IPS-20b (cell line): ENCODE measurements at regions not wholly inside any gene's neighbourhood (a gene's known extent, or its start where the extent isn't known, plus 50 kb on each side); places are given as distances from the start of the nearest gene placed in this dataset.

Experiments
- H3K27ac ChIP-seq: one replicate; pipeline ENCODE4 v1.5.1; 2013; ENCODE audit warnings: low read length
- H3K27me3 ChIP-seq: 2 replicates; pipeline ENCODE4 v1.6.1; 2013; ENCODE audit warnings: mild to moderate bottlenecking, low read length, inconsistent platforms; ENCODE audit not compliant: insufficient read depth
- H3K36me3 ChIP-seq: 2 replicates; pipeline ENCODE4 v1.6.1; 2013; ENCODE audit warnings: low read depth, mild to moderate bottlenecking, inconsistent platforms, low read length, moderate library complexity; ENCODE audit not compliant: insufficient read depth
- H3K4me1 ChIP-seq: 2 replicates; pipeline ENCODE4 v1.6.1; 2013; ENCODE audit warnings: mild to moderate bottlenecking, control low read depth, inconsistent platforms, low read length, moderate library complexity; ENCODE audit not compliant: insufficient read depth
- H3K4me3 ChIP-seq: 2 replicates; pipeline ENCODE4 v1.5.1; 2013; ENCODE audit warnings: mild to moderate bottlenecking, low read length, inconsistent platforms
- H3K9ac ChIP-seq: 2 replicates; pipeline ENCODE4 v1.6.1; 2013; ENCODE audit warnings: low read depth, mild to moderate bottlenecking, inconsistent platforms, low read length, moderate library complexity
- H3K9me3 ChIP-seq: 2 replicates; pipeline ENCODE4 v1.6.1; 2013; ENCODE audit warnings: mild to moderate bottlenecking, low read depth, low read length, inconsistent platforms; ENCODE audit not compliant: insufficient read depth

DNA sequence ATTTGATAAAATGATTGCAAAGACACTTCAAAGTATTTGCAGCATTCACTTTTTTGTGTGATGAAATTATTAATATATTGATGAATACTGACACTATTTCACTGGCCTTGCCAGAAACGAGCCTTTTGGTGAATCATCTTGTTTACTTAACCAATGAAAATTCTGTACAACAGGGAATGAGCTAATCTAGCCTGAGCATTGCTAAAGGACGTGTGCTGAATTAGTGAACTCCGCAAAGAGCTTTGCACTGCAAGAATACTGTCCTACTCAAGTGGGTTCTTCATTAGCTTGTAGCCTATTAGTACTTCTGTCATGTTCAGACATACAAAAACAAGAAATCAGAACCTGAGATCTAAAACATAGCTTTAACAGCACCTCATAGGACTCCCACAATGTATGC is 172.0 kb upstream of the NRSN1 start:
- peaks cover 2% of the 10 kb centered on the region for H3K4me1 ChIP-seq
- no peak overlapping the region for H3K27ac ChIP-seq
- H3K9ac ChIP-seq: no peak overlapping the region
- H3K36me3 ChIP-seq: no peaks in the 10 kb centered on the region
- no peak overlapping the region for H3K4me3 ChIP-seq
- no peaks in the 10 kb centered on the region for H3K27me3 ChIP-seq
- H3K9me3 ChIP-seq: no peaks in the 10 kb centered on the region

DNA sequence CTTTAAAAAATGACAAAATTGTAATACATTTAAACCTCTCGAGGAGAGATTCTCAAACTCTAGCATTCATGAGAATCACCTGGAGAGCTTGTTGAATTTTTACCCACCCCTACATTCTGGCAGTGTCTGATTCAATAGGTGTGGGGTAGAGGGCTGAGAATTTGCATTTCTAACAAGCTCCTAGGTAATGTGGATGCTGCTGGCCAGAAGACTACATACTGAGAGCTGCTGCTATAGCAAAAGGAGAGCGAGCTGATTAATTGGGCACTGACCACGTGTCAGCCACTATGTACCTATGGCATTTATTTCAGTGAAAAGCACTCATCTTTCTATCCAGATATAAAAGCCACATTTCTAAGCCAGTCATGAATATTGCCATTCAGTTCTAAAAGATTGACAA is 169.0 kb upstream of the NRSN1 start:
- no peak overlapping the region for H3K9ac ChIP-seq
- H3K4me3 ChIP-seq: no peak overlapping the region
- H3K27me3 ChIP-seq: no peaks in the 10 kb centered on the region
- H3K27ac ChIP-seq: no peak overlapping the region
- no peaks in the 10 kb centered on the region for H3K9me3 ChIP-seq
- peaks cover 2% of the 10 kb centered on the region for H3K4me1 ChIP-seq
- H3K36me3 ChIP-seq: no peaks in the 10 kb centered on the region

DNA sequence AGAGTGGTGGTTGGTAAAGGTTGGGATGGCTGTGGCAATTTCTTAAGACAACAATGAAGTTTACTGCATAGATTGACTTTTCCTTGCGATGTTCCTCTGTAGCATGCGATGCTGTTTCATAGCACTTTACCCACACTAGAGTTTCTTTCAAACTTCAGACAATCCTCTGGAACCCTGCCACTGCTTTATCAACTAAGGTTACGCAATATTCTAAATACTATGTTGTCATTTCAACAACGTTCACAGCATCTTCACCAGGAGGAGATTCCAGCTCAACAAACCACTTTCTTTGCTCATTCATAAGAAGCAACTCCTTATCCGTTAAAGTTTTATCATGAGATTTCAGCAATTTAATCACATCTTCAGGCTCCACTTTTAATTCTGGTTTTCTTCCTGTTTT is 161.2 kb upstream of the NRSN1 start:
- H3K9ac ChIP-seq: no peak overlapping the region
- H3K27me3 ChIP-seq: no peaks in the 10 kb centered on the region
- no peak overlapping the region for H3K4me3 ChIP-seq
- no peak overlapping the region for H3K27ac ChIP-seq
- H3K4me1 ChIP-seq: peaks cover 4% of the 10 kb centered on the region; the same call in 1 of the 2 replicates
- H3K9me3 ChIP-seq: no peaks in the 10 kb centered on the region
- no peaks in the 10 kb centered on the region for H3K36me3 ChIP-seq

- Histone ChIP-seq H3K9ac (no peak overlapping the region), H3K27ac (no peak overlapping the region), H3K9me3 (no peaks in the 10 kb centered on the region; the same call in 1 of the 2 replicates), H3K4me3 (no peak overlapping the region), H3K36me3 (no peaks in the 10 kb centered on the region), H3K4me1 (no peaks in the 10 kb centered on the region), H3K27me3 (no peaks in the 10 kb centered on the region)
Observed at GRCh38 chr6:23969344-23969743, 156.7 kb upstream of the NRSN1 start.

- Histone ChIP-seq H3K36me3 (no peaks in the 10 kb centered on the region), H3K27ac (no peak overlapping the region)
Observed at GRCh38 chr6:23977706-23978105, 148.3 kb upstream of the NRSN1 start.

GRCh38 chr6:23980965-23981364 is 145.1 kb upstream of the NRSN1 start:
- no peaks in the 10 kb centered on the region for H3K27me3 ChIP-seq
- no peak overlapping the region for H3K4me3 ChIP-seq
- H3K36me3 ChIP-seq: no peaks in the 10 kb centered on the region
- no peaks in the 10 kb centered on the region for H3K9me3 ChIP-seq
- no peak overlapping the region for H3K9ac ChIP-seq
- no peak overlapping the region for H3K27ac ChIP-seq
- H3K4me1 ChIP-seq: no peaks in the 10 kb centered on the region

More at GRCh38 chr6:23977706-23978105, 148.3 kb upstream of the NRSN1 start:
- no peaks in the 10 kb centered on the region for H3K27me3 ChIP-seq
- H3K9me3 ChIP-seq: no peaks in the 10 kb centered on the region; the same call in 1 of the 2 replicates
- H3K4me3 ChIP-seq: no peak overlapping the region
- H3K4me1 ChIP-seq: no peaks in the 10 kb centered on the region
- H3K9ac ChIP-seq: no peak overlapping the region

GRCh38 chr6:23981923-23982322 is 144.1 kb upstream of the NRSN1 start:
- no peak overlapping the region for H3K27ac ChIP-seq
- H3K4me1 ChIP-seq: no peaks in the 10 kb centered on the region
- no peak overlapping the region for H3K4me3 ChIP-seq
- H3K9me3 ChIP-seq: no peaks in the 10 kb centered on the region
- H3K27me3 ChIP-seq: no peaks in the 10 kb centered on the region
- H3K36me3 ChIP-seq: no peaks in the 10 kb centered on the region
- no peak overlapping the region for H3K9ac ChIP-seq

- Histone ChIP-seq H3K27ac (no peak overlapping the region), H3K27me3 (no peaks in the 10 kb centered on the region), H3K9me3 (no peaks in the 10 kb centered on the region), H3K4me3 (no peak overlapping the region), H3K36me3 (no peaks in the 10 kb centered on the region), H3K4me1 (no peaks in the 10 kb centered on the region), H3K9ac (no peak overlapping the region)
Observed at GRCh38 chr6:23983735-23984134, 142.3 kb upstream of the NRSN1 start.

- no peaks in the 10 kb centered on the region for H3K36me3 ChIP-seq
- H3K4me1 ChIP-seq: no peaks in the 10 kb centered on the region
- no peak overlapping the region for H3K9ac ChIP-seq
- no peak overlapping the region for H3K27ac ChIP-seq
- H3K4me3 ChIP-seq: no peak overlapping the region
- no peaks in the 10 kb centered on the region for H3K27me3 ChIP-seq
- no peaks in the 10 kb centered on the region for H3K9me3 ChIP-seq
Observed at GRCh38 chr6:23985015-23985414, 141.0 kb upstream of the NRSN1 start.

DNA sequence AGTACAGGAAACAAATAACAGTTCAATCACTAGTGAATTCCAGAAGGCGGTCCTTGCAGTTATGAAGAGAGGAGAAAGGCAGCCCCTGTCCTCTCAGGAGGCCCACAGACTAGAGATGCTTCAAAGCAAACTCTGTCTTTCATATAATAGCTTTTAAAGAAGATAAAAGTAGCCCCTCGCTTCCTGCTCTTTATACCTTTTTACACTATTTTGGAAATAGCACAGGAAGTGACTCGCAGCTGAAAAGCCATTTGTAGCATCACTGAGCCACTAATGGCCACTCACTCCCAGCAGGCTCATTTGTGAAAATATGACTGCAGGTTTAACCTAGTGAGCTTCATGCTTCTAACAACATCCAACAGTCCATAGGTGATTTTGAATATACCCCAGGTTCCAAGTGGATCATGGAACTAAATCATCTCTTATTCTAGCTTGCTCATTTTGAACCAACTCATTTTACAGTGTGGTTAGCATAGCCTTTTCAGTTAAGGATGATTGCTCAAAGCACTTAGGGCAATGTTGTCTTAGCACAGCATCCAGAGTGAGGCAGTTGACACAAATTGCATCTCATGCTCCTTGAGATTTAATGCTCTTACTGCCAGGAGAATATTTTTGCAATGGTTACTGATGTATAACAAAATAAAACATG is 136.0 kb upstream of the NRSN1 start:
- Histone ChIP-seq H3K27me3 (no peaks in the 10 kb centered on the region), H3K4me1 (no peaks in the 10 kb centered on the region), H3K4me3 (no peak overlapping the region), H3K36me3 (no peaks in the 10 kb centered on the region), H3K9ac (no peak overlapping the region), H3K27ac (no peak overlapping the region), H3K9me3 (no peaks in the 10 kb centered on the region)

GRCh38 chr6:23994013-23994412 is 132.0 kb upstream of the NRSN1 start:
- Histone ChIP-seq H3K9me3 (no peaks in the 10 kb centered on the region; the same call in 1 of the 2 replicates), H3K4me3 (no peak overlapping the region), H3K9ac (no peak overlapping the region), H3K36me3 (no peaks in the 10 kb centered on the region), H3K27ac (no peak overlapping the region), H3K27me3 (no peaks in the 10 kb centered on the region), H3K4me1 (no peaks in the 10 kb centered on the region)

DNA sequence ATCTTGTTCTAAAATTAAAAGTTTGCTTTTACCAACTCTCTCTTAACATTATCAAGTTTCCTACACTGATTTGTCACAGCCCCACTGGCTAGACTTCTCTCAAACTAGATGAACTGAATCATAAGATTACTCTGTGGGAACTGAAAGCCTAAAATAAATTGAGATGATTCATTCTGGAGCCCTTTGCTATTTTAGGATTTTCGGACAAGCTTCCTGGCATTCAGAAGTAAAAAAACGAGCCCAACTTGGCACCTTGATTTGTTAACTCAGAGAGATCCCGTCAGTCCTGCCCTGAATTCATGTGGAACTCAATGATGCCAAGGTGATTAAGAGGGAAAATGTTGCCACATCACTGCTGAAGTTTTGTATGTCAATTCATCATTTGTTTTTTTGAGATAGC is 122.0 kb upstream of the NRSN1 start:
- H3K9ac ChIP-seq: no peak overlapping the region

More for the DNA sequence above, 122.0 kb upstream of the NRSN1 start:
- no peak overlapping the region for H3K4me3 ChIP-seq
- H3K4me1 ChIP-seq: no peaks in the 10 kb centered on the region
- no peaks in the 10 kb centered on the region for H3K9me3 ChIP-seq
- no peak overlapping the region for H3K27ac ChIP-seq
- H3K36me3 ChIP-seq: no peaks in the 10 kb centered on the region
- no peaks in the 10 kb centered on the region for H3K27me3 ChIP-seq
